ENCODE measurements at regions not wholly inside any gene's neighbourhood (a gene's known extent, or its start where the extent isn't known, plus 50 kb on each side); places are given as distances from the start of the nearest gene placed in this dataset.

GRCh38 chr4:128475597-128475996 lies 188.0 kb upstream of the PGRMC2 start:
- no peak for FAIRE-seq

GRCh38 chr4:128471576-128471975 lies 184.0 kb upstream of the PGRMC2 start:
- no peak for FAIRE-seq

DNA sequence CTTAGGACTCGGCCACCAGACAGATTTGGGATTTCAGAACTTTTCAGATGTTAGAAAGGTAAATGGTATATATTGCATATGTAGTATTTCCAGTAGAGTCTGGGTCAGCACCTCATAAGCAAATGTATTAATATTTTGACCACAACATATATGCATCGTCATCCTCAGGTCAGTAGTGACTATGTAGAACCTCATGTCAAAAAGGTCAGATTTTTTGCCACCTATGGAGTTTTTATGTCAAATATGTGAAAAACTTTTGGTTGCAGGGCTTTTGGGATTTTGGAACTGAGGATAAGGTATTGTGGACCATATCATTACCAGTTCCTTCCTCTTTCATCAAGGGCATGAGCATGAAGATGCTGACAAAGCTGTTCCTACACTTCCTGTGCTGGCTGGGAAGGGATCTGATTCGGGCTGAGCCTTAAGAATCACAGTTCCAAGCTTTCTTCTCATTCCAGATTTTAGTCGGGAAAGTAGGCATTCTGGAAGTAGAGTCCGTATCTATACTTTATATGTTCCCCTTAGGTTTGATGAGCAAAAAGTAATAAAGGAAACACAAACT lies 183.0 kb upstream of the PGRMC2 start:
- FAIRE-seq: no peak

DNA sequence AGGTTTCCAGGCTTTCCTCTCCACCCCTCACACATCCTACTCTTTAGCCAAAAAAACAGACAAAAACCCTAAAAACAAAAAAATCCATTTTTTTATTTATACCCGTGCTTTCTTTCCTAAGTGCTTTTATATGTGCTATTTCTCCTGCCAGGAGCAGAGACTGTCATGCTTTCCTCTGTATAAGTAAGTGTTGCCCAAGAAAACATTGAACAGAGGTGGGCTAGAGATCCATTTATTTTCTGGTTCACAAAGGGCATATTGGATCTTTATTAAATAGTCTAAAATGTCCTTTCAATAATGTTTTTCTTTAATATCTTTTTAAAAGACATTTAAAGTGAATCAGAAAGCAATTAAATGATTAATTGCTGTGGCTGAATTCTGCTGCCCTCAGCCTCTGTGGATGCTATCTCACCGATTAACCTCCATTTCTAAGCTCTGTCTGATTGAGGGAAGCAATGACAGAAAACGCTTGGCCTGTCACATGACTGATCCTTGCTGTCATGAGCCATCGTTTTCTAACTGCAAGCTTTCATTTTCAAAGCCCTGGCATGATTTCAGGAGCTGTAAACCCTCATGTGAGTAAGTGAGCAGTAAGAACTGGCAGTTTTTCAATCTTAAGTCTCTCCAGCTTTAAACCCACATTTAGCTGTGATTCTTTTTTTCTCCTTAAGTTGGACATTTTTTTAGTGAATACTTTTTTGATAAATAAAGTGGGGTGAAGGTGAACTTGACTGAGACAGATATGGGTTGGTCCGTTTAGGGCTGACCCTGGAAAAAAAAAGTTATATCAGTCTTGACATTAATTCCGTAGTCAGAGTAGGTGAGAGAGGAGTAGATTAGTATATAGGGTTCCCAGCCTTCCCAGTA lies 180.7 kb upstream of the PGRMC2 start:
- no peak for FAIRE-seq

GRCh38 chr4:128465523-128465922 lies 177.9 kb upstream of the PGRMC2 start:
- FAIRE-seq: no peak

DNA sequence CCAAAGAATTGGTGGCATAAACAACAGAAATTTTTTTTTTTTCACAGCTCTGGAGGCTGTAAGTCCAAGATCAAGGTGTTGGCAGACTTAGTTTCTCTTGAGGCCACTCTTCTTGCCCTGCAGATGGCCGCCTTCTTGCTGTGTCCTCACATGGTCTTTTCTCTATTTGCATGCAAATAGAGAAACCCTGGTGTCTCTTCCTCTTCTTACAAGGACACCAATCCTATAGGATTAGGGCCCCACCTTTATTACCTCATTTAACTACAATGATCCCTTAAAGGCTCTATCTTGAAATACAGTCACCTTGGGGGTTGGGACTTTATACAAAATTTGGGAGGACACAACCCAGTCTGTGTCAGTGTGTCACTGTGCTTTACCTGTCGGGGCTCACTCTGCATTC lies 175.4 kb upstream of the PGRMC2 start:
- FAIRE-seq: no peak

DNA sequence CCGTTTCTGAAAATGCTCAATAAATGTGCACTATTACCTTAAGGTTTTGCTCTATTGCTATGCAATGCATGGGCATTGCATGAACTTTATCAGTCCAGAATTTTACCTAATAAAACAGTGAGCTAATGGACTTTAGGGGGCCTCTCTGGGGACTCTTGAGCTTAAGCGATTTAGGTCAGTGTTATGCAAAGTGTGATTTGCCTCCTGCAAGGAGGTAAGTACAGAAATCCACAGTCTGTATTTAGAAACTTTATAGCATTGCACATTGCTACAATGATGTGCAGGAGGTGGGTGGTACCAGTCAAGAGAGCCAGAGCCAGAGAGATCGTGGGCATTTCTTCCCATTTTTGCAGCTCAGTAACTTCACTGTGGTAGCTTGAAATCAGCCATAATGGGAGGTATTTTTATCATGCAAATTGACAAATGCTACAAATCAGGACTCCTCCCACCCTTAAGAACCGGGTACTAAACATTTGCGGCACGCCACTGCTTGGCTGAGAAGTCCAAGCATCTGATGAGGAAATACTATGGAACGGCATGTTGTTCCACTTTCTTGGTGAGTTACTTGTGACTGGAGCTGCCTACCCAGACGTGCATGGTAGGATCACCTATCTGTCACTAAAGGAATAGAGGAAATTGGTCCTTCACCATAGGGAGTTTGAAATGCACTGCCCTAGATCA lies 174.6 kb upstream of the PGRMC2 start:
- no peak for FAIRE-seq

DNA sequence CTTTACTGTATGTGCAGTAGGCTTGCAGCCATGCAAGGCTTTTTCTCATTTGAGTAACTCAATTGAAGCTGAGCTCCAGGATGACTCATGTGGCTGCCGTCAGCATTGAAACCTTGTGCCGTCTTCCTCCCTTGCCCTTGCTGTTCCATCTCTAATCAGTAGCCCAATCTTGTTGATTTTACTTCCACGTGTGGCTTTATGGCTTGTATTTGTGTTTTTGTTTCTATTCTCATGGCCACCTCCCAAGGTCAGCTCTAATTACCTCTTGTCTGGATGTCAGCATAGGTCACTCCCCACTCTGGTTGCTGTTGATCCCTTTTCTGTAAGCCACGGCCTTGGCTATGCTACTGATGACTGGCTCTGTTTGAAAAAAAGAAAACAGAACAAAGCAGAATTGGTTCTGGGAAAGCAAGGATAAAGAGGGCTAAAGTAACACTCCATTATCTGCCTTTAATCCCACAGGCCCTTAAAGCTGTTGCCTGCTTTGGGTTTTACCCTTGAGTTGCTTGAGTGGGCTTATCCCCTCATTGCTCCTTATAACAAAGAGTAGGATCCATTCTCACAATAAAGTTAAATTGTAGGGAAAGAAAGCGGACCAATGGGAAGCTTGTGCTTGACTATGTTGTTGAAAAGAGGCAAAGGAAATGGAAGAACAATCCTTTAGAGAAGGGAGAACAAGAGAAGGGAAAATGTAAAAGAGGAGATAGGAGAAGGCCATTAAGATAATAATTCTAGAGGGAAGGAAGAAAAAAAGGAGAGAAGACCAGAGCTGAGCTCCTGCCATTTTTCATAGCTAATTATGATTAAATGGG lies 173.9 kb upstream of the PGRMC2 start:
- no peak for FAIRE-seq

DNA sequence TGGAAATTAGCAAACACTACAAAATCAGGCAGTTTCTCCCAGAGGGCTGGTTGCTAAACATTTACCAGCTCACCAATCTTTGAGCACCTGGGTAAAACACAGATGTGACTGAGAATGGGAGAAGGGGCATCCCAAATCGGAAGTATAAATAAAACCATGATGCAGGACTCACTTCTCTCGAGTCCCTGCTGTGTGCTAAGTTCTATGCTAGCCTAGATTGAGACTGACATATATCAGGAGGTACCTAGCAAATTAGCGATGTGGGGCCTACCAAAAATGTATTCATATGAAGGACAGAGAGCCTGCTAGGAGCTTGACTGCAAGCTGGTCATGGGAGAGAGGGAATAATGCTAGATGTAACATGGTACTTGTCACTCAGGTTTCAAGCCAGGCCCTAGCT lies 171.9 kb upstream of the PGRMC2 start:
- FAIRE-seq: no peak

GRCh38 chr4:128458816-128459215 lies 171.2 kb upstream of the PGRMC2 start:
- no peak for FAIRE-seq

- no peak for FAIRE-seq
These were observed 170.1 kb upstream of the PGRMC2 start for GRCh38 chr4:128457726-128458125.

DNA sequence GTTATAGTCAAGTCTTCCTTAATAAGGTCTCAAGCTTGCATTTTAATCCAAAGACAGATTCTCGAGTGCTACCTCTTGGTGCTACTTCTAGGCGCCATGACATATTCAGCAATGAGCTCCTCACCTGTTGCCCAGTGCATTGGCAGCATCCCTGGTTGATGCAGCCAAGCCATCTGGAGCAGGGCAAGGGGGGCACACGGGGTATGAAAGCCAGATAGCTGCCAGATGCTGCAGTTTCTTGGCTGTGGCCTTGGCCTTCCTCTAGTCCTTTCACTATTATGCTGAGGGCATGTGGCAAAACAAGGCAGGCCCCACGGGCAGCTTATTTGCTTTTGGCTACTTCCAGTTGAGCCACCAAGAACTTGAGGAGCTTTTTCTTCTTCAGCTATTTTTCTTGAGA lies 168.6 kb upstream of the PGRMC2 start:
- FAIRE-seq: no peak

DNA sequence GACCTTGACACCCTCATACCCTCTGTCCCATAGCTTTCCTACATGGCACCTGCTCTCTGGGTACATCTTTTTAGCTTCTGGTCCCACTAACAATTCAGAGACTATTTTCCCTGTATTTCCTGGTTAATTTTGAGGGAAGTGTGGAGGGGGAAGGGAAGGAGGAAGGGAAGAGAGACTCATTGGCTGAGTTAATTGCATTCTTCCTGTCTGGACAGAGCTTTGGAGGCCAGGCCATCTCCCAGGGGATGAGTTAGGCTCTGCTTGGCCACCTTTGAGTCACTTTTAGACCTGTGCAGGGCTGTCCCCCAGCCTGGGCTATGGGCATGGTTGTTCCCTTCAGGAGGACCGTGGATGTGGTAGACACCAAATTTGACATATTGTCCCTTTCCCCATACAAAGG lies 167.9 kb upstream of the PGRMC2 start:
- FAIRE-seq: no peak

- FAIRE-seq: no peak
These were observed 167.3 kb upstream of the PGRMC2 start for GRCh38 chr4:128454881-128455280.

DNA sequence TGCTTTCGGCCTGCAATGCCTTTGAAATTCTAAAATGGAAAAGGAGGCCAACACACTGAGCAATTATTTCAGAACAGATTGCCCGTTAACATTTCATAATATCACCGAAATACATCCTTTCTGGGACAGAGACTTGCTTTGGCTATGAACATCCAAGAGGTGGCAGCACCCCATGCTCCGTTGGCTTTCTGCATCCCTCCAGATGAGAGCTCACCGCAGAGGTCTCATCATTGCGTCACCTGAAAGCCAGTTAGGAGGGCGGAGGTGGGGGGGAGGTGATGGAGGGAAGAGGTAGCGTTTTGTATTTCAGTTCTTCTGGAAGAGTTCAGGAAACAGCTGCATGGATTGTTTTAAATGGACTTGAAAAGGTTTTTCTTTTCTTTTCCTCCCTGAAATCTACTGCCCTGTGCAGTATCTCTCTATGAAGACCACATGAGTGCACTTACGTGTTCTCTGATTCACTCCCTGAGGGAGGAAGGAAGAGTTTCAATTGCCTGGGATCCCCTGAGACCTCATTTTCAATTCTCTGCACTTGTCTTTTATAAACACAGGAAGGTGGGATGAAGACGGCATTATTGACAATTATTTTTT lies 166.8 kb upstream of the PGRMC2 start:
- FAIRE-seq: peak; percentile 74

GRCh38 chr4:128452415-128452814 lies 164.8 kb upstream of the PGRMC2 start:
- no peak for FAIRE-seq

- FAIRE-seq: no peak
These were observed 163.8 kb upstream of the PGRMC2 start for GRCh38 chr4:128451270-128451905.

- no peak for FAIRE-seq
These were observed 162.9 kb upstream of the PGRMC2 start for GRCh38 chr4:128450326-128451120.

- FAIRE-seq: no peak
These were observed 161.6 kb upstream of the PGRMC2 start for GRCh38 chr4:128449251-128449650.

GRCh38 chr4:128444544-128445302 lies 157.1 kb upstream of the PGRMC2 start:
- FAIRE-seq: no peak

DNA sequence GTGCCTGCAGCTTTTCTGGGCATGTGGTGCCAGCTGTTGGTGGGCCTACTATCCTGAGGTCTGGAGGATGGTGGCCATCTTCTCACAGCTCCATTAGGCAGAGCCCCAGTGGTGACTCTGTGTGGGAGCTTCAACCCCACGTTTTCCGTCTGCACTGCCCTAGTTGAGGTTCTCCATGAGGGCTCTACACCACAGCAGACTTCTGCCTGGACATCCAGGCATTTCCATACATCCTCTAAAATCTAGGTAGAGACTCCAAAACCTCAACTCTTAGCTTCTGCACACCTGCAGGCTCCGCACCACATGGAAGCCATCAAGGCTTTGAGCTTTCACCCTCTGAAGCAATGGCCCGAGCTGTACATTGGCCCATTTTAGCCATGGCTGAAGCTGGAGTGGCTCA lies 153.3 kb upstream of the PGRMC2 start:
- no peak for FAIRE-seq

Measured in G401.6 (cell line).